Epithelial cell of esophagus (primary cell): ENCODE measurements at regions not wholly inside any gene's neighbourhood (a gene's known extent, or its start where the extent isn't known, plus 50 kb on each side); places are given as distances from the start of the nearest gene placed in this dataset.
A peak's percentile ranks its signal among the peaks of the same experiment; 100 is the strongest.

Source experiments
- DNase-seq: peaks from one replicate; pipeline ENCODE4 v3.0.0; 2010; ENCODE audit warnings: low read depth
- H3K4me3 ChIP-seq: 2 replicates; pipeline ENCODE4 v1.5.1; 2011; ENCODE audit warnings: mild to moderate bottlenecking, low read length, control low read depth
- CTCF ChIP-seq: IDR thresholded peaks from 2 replicates; pipeline ENCODE4 v1.5.1; 2011; ENCODE audit warnings: low read depth, mild to moderate bottlenecking, low read length, control low read depth, inconsistent platforms; ENCODE audit not compliant: insufficient read depth; ENCODE audit errors: missing control alignments

- H3K4me3 ChIP-seq = no peak overlapping the region
- DNase-seq = no peak
- no peak for TF ChIP-seq CTCF
Measured at GRCh38 chr3:107067421-107067820, 309.8 kb upstream of the CCDC54 start.

- H3K4me3 ChIP-seq = no peak overlapping the region
- no peak for TF ChIP-seq CTCF
- peak; percentile 72 for DNase-seq
Measured at GRCh38 chr3:107068980-107069379, 308.3 kb upstream of the CCDC54 start.

DNA sequence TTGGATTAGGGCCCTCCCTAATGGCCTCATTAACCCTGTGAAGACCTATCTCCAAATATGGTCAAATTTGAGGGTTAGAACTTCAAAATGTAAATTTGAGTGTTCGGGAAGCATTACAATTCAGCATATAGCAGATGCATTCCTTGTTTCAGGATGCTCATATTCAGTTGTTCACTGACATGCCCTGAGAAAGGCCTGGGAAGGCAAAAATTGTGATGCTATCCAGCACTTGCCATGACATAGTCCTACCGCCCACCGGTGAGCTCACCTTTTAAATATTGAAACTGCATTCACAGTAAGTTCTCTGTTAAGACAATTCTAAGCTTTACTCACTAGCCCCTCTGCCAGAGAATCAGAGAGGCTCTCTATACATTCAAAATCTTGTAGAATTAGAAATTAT lies 300.3 kb upstream of the CCDC54 start:
- no peak for TF ChIP-seq CTCF
- no peak for DNase-seq
- no peak overlapping the region for H3K4me3 ChIP-seq

DNA sequence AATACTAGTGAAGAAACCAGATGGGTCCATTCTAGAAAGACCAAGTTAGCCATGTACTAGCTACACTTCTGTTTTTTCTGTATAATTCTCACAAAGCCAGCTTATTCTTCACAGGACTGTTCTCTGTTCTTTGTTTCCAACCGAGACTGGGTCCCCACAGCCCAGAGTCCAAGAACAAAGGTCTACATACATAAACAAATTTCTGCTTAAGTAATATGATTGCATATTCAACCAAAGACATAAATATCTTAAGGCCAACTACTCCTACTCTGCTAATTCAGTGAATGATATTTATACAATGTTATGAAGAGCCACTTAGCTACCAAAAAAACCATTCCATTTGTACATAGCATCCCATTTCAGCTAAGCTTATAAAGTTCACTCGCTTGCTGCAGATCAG lies 299.8 kb upstream of the CCDC54 start:
- no peak for TF ChIP-seq CTCF
- no peak overlapping the region for H3K4me3 ChIP-seq
- DNase-seq = no peak

DNA sequence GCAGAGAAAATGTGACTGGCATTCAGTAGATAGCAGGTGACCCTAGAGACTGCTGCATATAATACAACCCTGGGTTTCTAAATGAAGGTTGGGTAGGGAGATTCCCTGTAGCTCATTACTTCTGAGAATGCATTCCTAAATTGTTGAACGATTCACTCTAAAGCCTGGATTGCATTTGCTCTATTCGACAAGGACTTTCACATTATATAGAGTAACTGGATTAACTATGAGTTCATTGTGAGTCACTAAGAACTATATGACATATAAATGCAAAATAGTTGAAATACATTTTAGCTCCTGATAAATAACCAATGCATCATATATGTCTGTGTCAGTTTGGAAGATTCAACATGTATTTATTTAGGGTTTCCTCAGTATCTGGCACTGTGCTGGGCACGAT lies 294.7 kb upstream of the CCDC54 start:
- DNase-seq = peak; percentile 57
- TF ChIP-seq CTCF = no peak
- no peak overlapping the region for H3K4me3 ChIP-seq

- TF ChIP-seq CTCF = no peak
- DNase-seq = no peak
- no peak overlapping the region for H3K4me3 ChIP-seq
Measured at GRCh38 chr3:107085261-107085660, 292.0 kb upstream of the CCDC54 start.

DNA sequence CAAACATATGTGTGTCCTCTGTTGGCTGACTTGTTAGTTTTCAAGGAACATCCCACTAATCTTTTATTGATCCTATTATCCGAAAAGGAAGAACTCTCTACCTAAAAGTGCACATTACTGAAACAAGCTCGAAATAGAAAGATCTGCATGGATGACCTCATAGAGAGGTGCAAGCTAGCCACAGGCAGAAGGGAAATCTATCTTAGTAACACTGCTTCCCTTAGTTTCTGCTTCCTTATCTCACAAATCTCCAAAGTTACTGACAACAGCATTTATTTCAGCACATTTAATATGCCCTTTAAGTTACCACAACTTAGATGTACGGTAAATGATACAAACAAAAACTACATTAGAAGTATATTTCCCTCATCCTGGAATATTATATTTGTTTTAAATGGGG lies 285.1 kb upstream of the CCDC54 start:
- H3K4me3 ChIP-seq = no peak overlapping the region
- no peak for TF ChIP-seq CTCF
- no peak for DNase-seq
